Endometrium (tissue), 2 donors: ENCODE measurements at regions not wholly inside any gene's neighbourhood (a gene's known extent, or its start where the extent isn't known, plus 50 kb on each side); places are given as distances from the start of the nearest gene placed in this dataset.

Source experiments
- FAIRE-seq: peaks from 2 replicates; lab custom pipeline; 2012; peaks lifted over from hg19 to GRCh38; lab: Jason Lieb, UNC
- donor health status: control.
- donor health status: control.

GRCh38 chr5:143495110-143495509 lies 91.6 kb upstream of the NR3C1 start:
- no peak for FAIRE-seq

- FAIRE-seq = no peak
These were observed 91.1 kb upstream of the NR3C1 start for GRCh38 chr5:143494595-143494994.

GRCh38 chr5:143494162-143494561 lies 90.7 kb upstream of the NR3C1 start:
- FAIRE-seq = no peak

- no peak for FAIRE-seq
These were observed 89.3 kb upstream of the NR3C1 start for GRCh38 chr5:143492783-143493182.

- no peak for FAIRE-seq
These were observed 88.2 kb upstream of the NR3C1 start for GRCh38 chr5:143491646-143492045.

- no peak for FAIRE-seq
These were observed 84.9 kb upstream of the NR3C1 start for GRCh38 chr5:143488381-143488780.

- no peak for FAIRE-seq
These were observed 81.1 kb upstream of the NR3C1 start for GRCh38 chr5:143484601-143485000.

GRCh38 chr5:143481697-143482531 lies 78.4 kb upstream of the NR3C1 start:
- no peak for FAIRE-seq

GRCh38 chr5:143480001-143480400 lies 76.5 kb upstream of the NR3C1 start:
- no peak for FAIRE-seq

- FAIRE-seq = no peak
These were observed 75.9 kb upstream of the NR3C1 start for GRCh38 chr5:143479394-143479793.

GRCh38 chr5:143476601-143477211 lies 73.2 kb upstream of the NR3C1 start:
- FAIRE-seq = no peak

GRCh38 chr5:143474616-143475015 lies 71.1 kb upstream of the NR3C1 start:
- no peak for FAIRE-seq

- no peak for FAIRE-seq
These were observed 70.0 kb upstream of the NR3C1 start for GRCh38 chr5:143473481-143473880.

GRCh38 chr5:143472576-143472975 lies 69.1 kb upstream of the NR3C1 start:
- FAIRE-seq = no peak

- no peak for FAIRE-seq
These were observed 68.4 kb upstream of the NR3C1 start for GRCh38 chr5:143471666-143472464.

GRCh38 chr5:143471041-143471509 lies 67.6 kb upstream of the NR3C1 start:
- FAIRE-seq = no peak

- no peak for FAIRE-seq
These were observed 66.6 kb upstream of the NR3C1 start for GRCh38 chr5:143470120-143470519.

GRCh38 chr5:143469125-143469524 lies 65.6 kb upstream of the NR3C1 start:
- no peak for FAIRE-seq

- FAIRE-seq = no peak
These were observed 63.1 kb upstream of the NR3C1 start for GRCh38 chr5:143466632-143467031.

GRCh38 chr5:143464723-143465490 lies 61.4 kb upstream of the NR3C1 start:
- FAIRE-seq = no peak

- no peak for FAIRE-seq
These were observed 58.9 kb upstream of the NR3C1 start for GRCh38 chr5:143462431-143462830.

GRCh38 chr5:143459433-143459832 lies 55.9 kb upstream of the NR3C1 start:
- no peak for FAIRE-seq
